H9 (cell line): ENCODE measurements at regions not wholly inside any gene's neighbourhood (a gene's known extent, or its start where the extent isn't known, plus 50 kb on each side); places are given as distances from the start of the nearest gene placed in this dataset.
A peak's percentile ranks its signal among the peaks of the same experiment; 100 is the strongest.

Source experiments
- DNase-seq: peaks from one replicate; pipeline ENCODE4 v3.0.0-alpha.2; 2017
- H2AFZ ChIP-seq: one replicate; pipeline ENCODE4 v1.6.1; 2013; ENCODE audit warnings: mild to moderate bottlenecking, low read length, control low read depth, moderate library complexity
- H2AK5ac ChIP-seq: 2 replicates; pipeline ENCODE4 v1.6.1; 2013; ENCODE audit warnings: low read length, control low read depth, mixed read lengths; ENCODE audit not compliant: insufficient read length
- H2BK120ac ChIP-seq: one replicate; pipeline ENCODE4 v1.6.1; 2013; ENCODE audit warnings: low read depth, mild to moderate bottlenecking, low read length, control low read depth, inconsistent platforms; ENCODE audit not compliant: poor library complexity, severe bottlenecking
- H2BK12ac ChIP-seq: 2 replicates; pipeline ENCODE4 v1.6.1; 2013; ENCODE audit warnings: low read length, control low read depth, mixed read lengths, low read depth; ENCODE audit not compliant: insufficient read length
- H2BK15ac ChIP-seq: 2 replicates; pipeline ENCODE4 v1.6.1; 2013; ENCODE audit warnings: low read depth, low read length, control low read depth
- H2BK20ac ChIP-seq: one replicate; pipeline ENCODE4 v1.6.1; 2013; ENCODE audit warnings: low read depth, mild to moderate bottlenecking, low read length, control low read depth, inconsistent platforms; ENCODE audit not compliant: poor library complexity, severe bottlenecking
- H2BK5ac ChIP-seq: 2 replicates; pipeline ENCODE4 v1.6.1; 2013; ENCODE audit warnings: low read length, control low read depth, mixed read lengths; ENCODE audit not compliant: insufficient read length
- H3K14ac ChIP-seq: 2 replicates; pipeline ENCODE4 v1.6.1; 2013; ENCODE audit warnings: low read length, control low read depth; ENCODE audit not compliant: insufficient read depth
- H3K18ac ChIP-seq: 2 replicates; pipeline ENCODE4 v1.6.1; 2013; ENCODE audit warnings: low read depth, mild to moderate bottlenecking, mixed read lengths, low read length, control low read depth; ENCODE audit not compliant: insufficient read length
- H3K23ac ChIP-seq: 2 replicates; pipeline ENCODE4 v1.6.1; 2013; ENCODE audit warnings: low read length, control low read depth, mixed read lengths, low read depth; ENCODE audit not compliant: insufficient read length
- H3K23me2 ChIP-seq: 2 replicates; pipeline ENCODE4 v1.6.1; 2013; ENCODE audit warnings: low read depth, mild to moderate bottlenecking, mixed read lengths, low read length, control low read depth; ENCODE audit not compliant: insufficient read length, poor library complexity, severe bottlenecking
- H3K27ac ChIP-seq: 2 replicates; pipeline ENCODE4 v1.5.1; 2013; ENCODE audit warnings: low read length, control low read depth, mixed read lengths, low read depth; ENCODE audit not compliant: insufficient read length
- H3K27me3 ChIP-seq: 2 replicates; pipeline ENCODE4 v1.6.1; 2013; ENCODE audit warnings: low read length, control low read depth, inconsistent platforms; ENCODE audit not compliant: insufficient read depth
- H3K4ac ChIP-seq: 2 replicates; pipeline ENCODE4 v1.6.1; 2013; ENCODE audit warnings: low read depth, mild to moderate bottlenecking, control low read depth, inconsistent platforms, low read length, moderate library complexity
- H3K4me1 ChIP-seq: 2 replicates; pipeline ENCODE4 v1.6.1; 2013; ENCODE audit warnings: low read length, control low read depth, inconsistent platforms; ENCODE audit not compliant: insufficient read depth
- H3K4me2 ChIP-seq: 2 replicates; pipeline ENCODE4 v1.6.1; 2013; ENCODE audit warnings: low read length, control low read depth, mixed read lengths; ENCODE audit not compliant: insufficient read length, insufficient read depth
- H3K56ac ChIP-seq: 2 replicates; pipeline ENCODE4 v1.6.1; 2013; ENCODE audit warnings: low read depth, mild to moderate bottlenecking, mixed read lengths, low read length, control low read depth; ENCODE audit not compliant: insufficient read length
- H3K79me1 ChIP-seq: 2 replicates; pipeline ENCODE4 v1.6.1; 2013; ENCODE audit warnings: low read depth, mild to moderate bottlenecking, moderate library complexity, low read length, control low read depth, inconsistent platforms; ENCODE audit not compliant: insufficient read depth, poor library complexity, severe bottlenecking
- H3K79me2 ChIP-seq: 2 replicates; pipeline ENCODE4 v1.6.1; 2013; ENCODE audit warnings: low read length, control low read depth, inconsistent platforms; ENCODE audit not compliant: insufficient read depth
- H3K9ac ChIP-seq: 2 replicates; pipeline ENCODE4 v1.6.1; 2013; ENCODE audit warnings: low read length, control low read depth, mixed read lengths; ENCODE audit not compliant: insufficient read length; ENCODE audit errors: extremely low read depth
- H3K9me3 ChIP-seq: one replicate; pipeline ENCODE4 v1.6.1; 2013; ENCODE audit warnings: low read depth, low read length, inconsistent platforms; ENCODE audit not compliant: control insufficient read depth
- H3T11ph ChIP-seq: one replicate; pipeline ENCODE4 v1.6.1; 2013; ENCODE audit warnings: mild to moderate bottlenecking, low read length, control low read depth, inconsistent platforms
- H4K20me1 ChIP-seq: one replicate; pipeline ENCODE4 v1.6.1; 2013; ENCODE audit not compliant: control insufficient read depth, insufficient read length, insufficient read depth
- H4K5ac ChIP-seq: 2 replicates; pipeline ENCODE4 v1.6.1; 2013; ENCODE audit warnings: low read depth, mild to moderate bottlenecking, mixed read lengths, low read length, control low read depth; ENCODE audit not compliant: insufficient read length
- H4K8ac ChIP-seq: replicated peaks from 2 replicates; pipeline ENCODE4 v1.6.1; 2013; ENCODE audit warnings: low read length, control low read depth, mixed read lengths, low read depth; ENCODE audit not compliant: insufficient read length
- H4K91ac ChIP-seq: 2 replicates; pipeline ENCODE4 v1.6.1; 2013; ENCODE audit warnings: low read depth, mild to moderate bottlenecking, moderate library complexity, mixed read lengths, low read length, control low read depth; ENCODE audit not compliant: insufficient read length
- H3K27ac Mint-ChIP-seq, 3 experiments: 2 replicates in 2 of 3; 3 replicates in 1 of 3; pipeline ENCODE4 v1.8.0; 2020 to 2021; ENCODE audit warnings: mixed read lengths in 3 of 3, mild to moderate bottlenecking in 1 of 3, moderate library complexity in 1 of 3
- H3K27me3 Mint-ChIP-seq: 2 replicates; pipeline ENCODE4 v1.8.0; 2021; ENCODE audit warnings: low read depth, mild to moderate bottlenecking, moderate library complexity, mixed read lengths
- H3K36me3 Mint-ChIP-seq, 3 experiments: 2 replicates in 2 of 3; 3 replicates in 1 of 3; pipeline ENCODE4 v1.8.0; 2020 to 2021; ENCODE audit warnings: low read depth in 3 of 3, mixed read lengths in 3 of 3; ENCODE audit not compliant: insufficient read depth in 1 of 3
- H3K4me1 Mint-ChIP-seq, 2 experiments: 2 replicates each; pipeline ENCODE4 v1.8.0; 2020; ENCODE audit warnings: mixed read lengths in 2 of 2
- H3K4me3 Mint-ChIP-seq, 2 experiments: 2 replicates in 1 of 2; 3 replicates in 1 of 2; pipeline ENCODE4 v1.8.0; 2020 to 2021; ENCODE audit warnings: mild to moderate bottlenecking in 2 of 2, mixed read lengths in 2 of 2, moderate library complexity in 1 of 2
- H3K9me3 Mint-ChIP-seq, 2 experiments: 2 replicates in 1 of 2; 3 replicates in 1 of 2; pipeline ENCODE4 v1.8.0; 2020; ENCODE audit warnings: mild to moderate bottlenecking in 2 of 2, mixed read lengths in 2 of 2, moderate library complexity in 1 of 2
- CTCF ChIP-seq: fragments of 200-600 bp; sonication (generic); conservative IDR thresholded peaks from 3 replicates; pipeline ENCODE4 v1.8.0; 2021; ENCODE audit warnings: antibody characterized with exemption, mild to moderate bottlenecking
- WGBS: extraction: QIAGEN DNeasy Blood & Tissue Kit; methylation state at CpG from one replicate; pipeline ENCODE4 v1.1.7; 2013; ENCODE audit warnings: missing lambda C conversion rate, low lambda C conversion rate, mixed read lengths; ENCODE audit not compliant: insufficient read length; ENCODE audit errors: extremely low coverage; 5-methylcytosine and 5-hydroxymethylcytosine counted together

GRCh38 chr10:21159669-21160068 is 262.6 kb upstream of the NEBL start:
- Histone ChIP-seq H2BK5ac (no peak overlapping the region), H3K56ac (no peak overlapping the region), H3K18ac (no peak overlapping the region), H4K91ac (no peak overlapping the region), H3T11ph (no peak overlapping the region), H4K20me1 (no peaks in the 10 kb centered on the region), H4K5ac (no peak overlapping the region), H3K4ac (no peak overlapping the region), H2AK5ac (no peak overlapping the region), H2BK20ac (no peak overlapping the region), H3K14ac (no peak overlapping the region), H2BK15ac (no peak overlapping the region), H3K4me2 (no peak overlapping the region), H3K27ac (no peak overlapping the region), H3K23me2 (no peaks in the 10 kb centered on the region), H4K8ac (no peak overlapping the region), H3K9ac (no peak overlapping the region), H2BK12ac (no peak overlapping the region), H3K79me1 (no peaks in the 10 kb centered on the region), H2BK120ac (no peak overlapping the region), H3K27me3 (no peaks in the 10 kb centered on the region), H3K9me3 (peaks cover 14% of the 10 kb centered on the region), H3K4me1 (no peaks in the 10 kb centered on the region; the same call in 1 of the 2 replicates), H3K23ac (no peak overlapping the region), H2AFZ (no peak overlapping the region), H3K79me2 (no peaks in the 10 kb centered on the region)
- Mint-ChIP-seq H3K4me3 (no peak overlapping the region; a peak in 1 of 5 replicates), H3K27me3 (no peaks in the 10 kb centered on the region), H3K36me3 (peaks cover 7 to 36% (median 17%) of the 10 kb centered on the region in 3 experiments), H3K27ac (peak overlapping the region; percentile 1 to 54 (median 28); a peak in 3 of 7 replicates), H3K4me1 (peaks cover 27 to 37% of the 10 kb centered on the region in 2 experiments), H3K9me3 (peaks cover 18 to 24% of the 10 kb centered on the region in 2 experiments)
- WGBS = no CpG with 5 or more reads among the region's 4 CpGs
- DNase-seq = no peak
- TF ChIP-seq CTCF = 0 out of 3 replicates have a peak, but pooled peaks have one; percentile 17
